H9 (cell line): ENCODE measurements at regions not wholly inside any gene's neighbourhood (a gene's known extent, or its start where the extent isn't known, plus 50 kb on each side); places are given as distances from the start of the nearest gene placed in this dataset.
A peak's percentile ranks its signal among the peaks of the same experiment; 100 is the strongest.

Experiments
- DNase-seq: peaks from one replicate; pipeline ENCODE4 v3.0.0-alpha.2; 2017
- H2AFZ ChIP-seq: one replicate; pipeline ENCODE4 v1.6.1; 2013; ENCODE audit warnings: mild to moderate bottlenecking, low read length, control low read depth, moderate library complexity
- H2AK5ac ChIP-seq: 2 replicates; pipeline ENCODE4 v1.6.1; 2013; ENCODE audit warnings: low read length, control low read depth, mixed read lengths; ENCODE audit not compliant: insufficient read length
- H2BK120ac ChIP-seq: one replicate; pipeline ENCODE4 v1.6.1; 2013; ENCODE audit warnings: low read depth, mild to moderate bottlenecking, low read length, control low read depth, inconsistent platforms; ENCODE audit not compliant: poor library complexity, severe bottlenecking
- H2BK12ac ChIP-seq: 2 replicates; pipeline ENCODE4 v1.6.1; 2013; ENCODE audit warnings: low read length, control low read depth, mixed read lengths, low read depth; ENCODE audit not compliant: insufficient read length
- H2BK15ac ChIP-seq: 2 replicates; pipeline ENCODE4 v1.6.1; 2013; ENCODE audit warnings: low read depth, low read length, control low read depth
- H2BK20ac ChIP-seq: one replicate; pipeline ENCODE4 v1.6.1; 2013; ENCODE audit warnings: low read depth, mild to moderate bottlenecking, low read length, control low read depth, inconsistent platforms; ENCODE audit not compliant: poor library complexity, severe bottlenecking
- H2BK5ac ChIP-seq: 2 replicates; pipeline ENCODE4 v1.6.1; 2013; ENCODE audit warnings: low read length, control low read depth, mixed read lengths; ENCODE audit not compliant: insufficient read length
- H3K14ac ChIP-seq: 2 replicates; pipeline ENCODE4 v1.6.1; 2013; ENCODE audit warnings: low read length, control low read depth; ENCODE audit not compliant: insufficient read depth
- H3K18ac ChIP-seq: 2 replicates; pipeline ENCODE4 v1.6.1; 2013; ENCODE audit warnings: low read depth, mild to moderate bottlenecking, mixed read lengths, low read length, control low read depth; ENCODE audit not compliant: insufficient read length
- H3K23ac ChIP-seq: 2 replicates; pipeline ENCODE4 v1.6.1; 2013; ENCODE audit warnings: low read length, control low read depth, mixed read lengths, low read depth; ENCODE audit not compliant: insufficient read length
- H3K23me2 ChIP-seq: 2 replicates; pipeline ENCODE4 v1.6.1; 2013; ENCODE audit warnings: low read depth, mild to moderate bottlenecking, mixed read lengths, low read length, control low read depth; ENCODE audit not compliant: insufficient read length, poor library complexity, severe bottlenecking
- H3K27ac ChIP-seq: 2 replicates; pipeline ENCODE4 v1.5.1; 2013; ENCODE audit warnings: low read length, control low read depth, mixed read lengths, low read depth; ENCODE audit not compliant: insufficient read length
- H3K27me3 ChIP-seq: 2 replicates; pipeline ENCODE4 v1.6.1; 2013; ENCODE audit warnings: low read length, control low read depth, inconsistent platforms; ENCODE audit not compliant: insufficient read depth
- H3K4ac ChIP-seq: 2 replicates; pipeline ENCODE4 v1.6.1; 2013; ENCODE audit warnings: low read depth, mild to moderate bottlenecking, control low read depth, inconsistent platforms, low read length, moderate library complexity
- H3K4me1 ChIP-seq: 2 replicates; pipeline ENCODE4 v1.6.1; 2013; ENCODE audit warnings: low read length, control low read depth, inconsistent platforms; ENCODE audit not compliant: insufficient read depth
- H3K4me2 ChIP-seq: 2 replicates; pipeline ENCODE4 v1.6.1; 2013; ENCODE audit warnings: low read length, control low read depth, mixed read lengths; ENCODE audit not compliant: insufficient read length, insufficient read depth
- H3K56ac ChIP-seq: 2 replicates; pipeline ENCODE4 v1.6.1; 2013; ENCODE audit warnings: low read depth, mild to moderate bottlenecking, mixed read lengths, low read length, control low read depth; ENCODE audit not compliant: insufficient read length
- H3K79me1 ChIP-seq: 2 replicates; pipeline ENCODE4 v1.6.1; 2013; ENCODE audit warnings: low read depth, mild to moderate bottlenecking, moderate library complexity, low read length, control low read depth, inconsistent platforms; ENCODE audit not compliant: insufficient read depth, poor library complexity, severe bottlenecking
- H3K79me2 ChIP-seq: 2 replicates; pipeline ENCODE4 v1.6.1; 2013; ENCODE audit warnings: low read length, control low read depth, inconsistent platforms; ENCODE audit not compliant: insufficient read depth
- H3K9ac ChIP-seq: 2 replicates; pipeline ENCODE4 v1.6.1; 2013; ENCODE audit warnings: low read length, control low read depth, mixed read lengths; ENCODE audit not compliant: insufficient read length; ENCODE audit errors: extremely low read depth
- H3K9me3 ChIP-seq: one replicate; pipeline ENCODE4 v1.6.1; 2013; ENCODE audit warnings: low read depth, low read length, inconsistent platforms; ENCODE audit not compliant: control insufficient read depth
- H3T11ph ChIP-seq: one replicate; pipeline ENCODE4 v1.6.1; 2013; ENCODE audit warnings: mild to moderate bottlenecking, low read length, control low read depth, inconsistent platforms
- H4K20me1 ChIP-seq: one replicate; pipeline ENCODE4 v1.6.1; 2013; ENCODE audit not compliant: control insufficient read depth, insufficient read length, insufficient read depth
- H4K5ac ChIP-seq: 2 replicates; pipeline ENCODE4 v1.6.1; 2013; ENCODE audit warnings: low read depth, mild to moderate bottlenecking, mixed read lengths, low read length, control low read depth; ENCODE audit not compliant: insufficient read length
- H4K8ac ChIP-seq: replicated peaks from 2 replicates; pipeline ENCODE4 v1.6.1; 2013; ENCODE audit warnings: low read length, control low read depth, mixed read lengths, low read depth; ENCODE audit not compliant: insufficient read length
- H4K91ac ChIP-seq: 2 replicates; pipeline ENCODE4 v1.6.1; 2013; ENCODE audit warnings: low read depth, mild to moderate bottlenecking, moderate library complexity, mixed read lengths, low read length, control low read depth; ENCODE audit not compliant: insufficient read length
- H3K27ac Mint-ChIP-seq, 3 experiments: 2 replicates in 2 of 3; 3 replicates in 1 of 3; pipeline ENCODE4 v1.8.0; 2020 to 2021; ENCODE audit warnings: mixed read lengths in 3 of 3, mild to moderate bottlenecking in 1 of 3, moderate library complexity in 1 of 3
- H3K27me3 Mint-ChIP-seq: 2 replicates; pipeline ENCODE4 v1.8.0; 2021; ENCODE audit warnings: low read depth, mild to moderate bottlenecking, moderate library complexity, mixed read lengths
- H3K36me3 Mint-ChIP-seq, 3 experiments: 2 replicates in 2 of 3; 3 replicates in 1 of 3; pipeline ENCODE4 v1.8.0; 2020 to 2021; ENCODE audit warnings: low read depth in 3 of 3, mixed read lengths in 3 of 3; ENCODE audit not compliant: insufficient read depth in 1 of 3
- H3K4me1 Mint-ChIP-seq, 2 experiments: 2 replicates each; pipeline ENCODE4 v1.8.0; 2020; ENCODE audit warnings: mixed read lengths in 2 of 2
- H3K4me3 Mint-ChIP-seq, 2 experiments: 2 replicates in 1 of 2; 3 replicates in 1 of 2; pipeline ENCODE4 v1.8.0; 2020 to 2021; ENCODE audit warnings: mild to moderate bottlenecking in 2 of 2, mixed read lengths in 2 of 2, moderate library complexity in 1 of 2
- H3K9me3 Mint-ChIP-seq, 2 experiments: 2 replicates in 1 of 2; 3 replicates in 1 of 2; pipeline ENCODE4 v1.8.0; 2020; ENCODE audit warnings: mild to moderate bottlenecking in 2 of 2, mixed read lengths in 2 of 2, moderate library complexity in 1 of 2
- WGBS: extraction: QIAGEN DNeasy Blood & Tissue Kit; methylation state at CpG from one replicate; pipeline ENCODE4 v1.1.7; 2013; ENCODE audit warnings: missing lambda C conversion rate, low lambda C conversion rate, mixed read lengths; ENCODE audit not compliant: insufficient read length; ENCODE audit errors: extremely low coverage; 5-methylcytosine and 5-hydroxymethylcytosine counted together
- TF ChIP-seq, protein P1 (sequence below): fragments of 200-600 bp; sonication (generic); conservative IDR thresholded peaks from 3 replicates; pipeline ENCODE4 v1.8.0; 2021; ENCODE audit warnings: antibody characterized with exemption, mild to moderate bottlenecking

DNA sequence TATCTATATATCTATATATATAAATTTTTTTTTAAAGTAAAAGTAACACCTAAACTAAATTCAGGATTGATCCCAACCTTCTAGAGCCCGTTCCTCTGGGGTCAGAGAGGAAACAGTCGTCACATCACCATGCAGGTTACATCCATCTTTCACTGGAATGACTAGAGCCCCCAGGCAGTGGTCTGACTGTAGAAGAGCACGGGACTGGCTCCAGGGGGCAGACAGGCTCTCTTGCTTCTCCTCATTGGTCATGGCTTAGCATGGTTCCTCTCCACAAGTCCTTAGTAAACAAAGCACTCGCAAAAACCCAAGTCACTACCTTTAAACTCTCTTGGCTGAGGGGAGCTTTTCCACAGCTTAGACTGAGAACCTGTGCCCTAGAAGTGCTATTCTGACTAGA lies 110.5 kb downstream of the NR2F2 start:
- H3K4me3 Mint-ChIP-seq = no peak overlapping the region
- Histone ChIP-seq H3K9ac (no peak overlapping the region), H4K20me1 (no peaks in the 10 kb centered on the region), H3K27ac (no peak overlapping the region), H3K56ac (no peak overlapping the region), H3K4me1 (no peaks in the 10 kb centered on the region), H3K14ac (no peak overlapping the region), H3K23ac (no peak overlapping the region), H2BK12ac (no peak overlapping the region), H3T11ph (no peak overlapping the region), H3K79me1 (no peaks in the 10 kb centered on the region), H2BK20ac (no peak overlapping the region), H3K9me3 (no peaks in the 10 kb centered on the region), H2BK5ac (no peak overlapping the region), H3K23me2 (no peaks in the 10 kb centered on the region), H4K8ac (no peak overlapping the region), H2AK5ac (no peak overlapping the region), H4K91ac (no peak overlapping the region), H3K18ac (no peak overlapping the region), H4K5ac (no peak overlapping the region), H3K27me3 (no peaks in the 10 kb centered on the region), H2BK120ac (no peak overlapping the region), H3K4me2 (no peak overlapping the region), H3K79me2 (no peaks in the 10 kb centered on the region), H2AFZ (no peak overlapping the region), H3K4ac (no peak overlapping the region), H2BK15ac (no peak overlapping the region)
- H3K4me1 Mint-ChIP-seq = no peaks in the 10 kb centered on the region
- no peaks in the 10 kb centered on the region for H3K36me3 Mint-ChIP-seq
- TF ChIP-seq, protein P1, sequence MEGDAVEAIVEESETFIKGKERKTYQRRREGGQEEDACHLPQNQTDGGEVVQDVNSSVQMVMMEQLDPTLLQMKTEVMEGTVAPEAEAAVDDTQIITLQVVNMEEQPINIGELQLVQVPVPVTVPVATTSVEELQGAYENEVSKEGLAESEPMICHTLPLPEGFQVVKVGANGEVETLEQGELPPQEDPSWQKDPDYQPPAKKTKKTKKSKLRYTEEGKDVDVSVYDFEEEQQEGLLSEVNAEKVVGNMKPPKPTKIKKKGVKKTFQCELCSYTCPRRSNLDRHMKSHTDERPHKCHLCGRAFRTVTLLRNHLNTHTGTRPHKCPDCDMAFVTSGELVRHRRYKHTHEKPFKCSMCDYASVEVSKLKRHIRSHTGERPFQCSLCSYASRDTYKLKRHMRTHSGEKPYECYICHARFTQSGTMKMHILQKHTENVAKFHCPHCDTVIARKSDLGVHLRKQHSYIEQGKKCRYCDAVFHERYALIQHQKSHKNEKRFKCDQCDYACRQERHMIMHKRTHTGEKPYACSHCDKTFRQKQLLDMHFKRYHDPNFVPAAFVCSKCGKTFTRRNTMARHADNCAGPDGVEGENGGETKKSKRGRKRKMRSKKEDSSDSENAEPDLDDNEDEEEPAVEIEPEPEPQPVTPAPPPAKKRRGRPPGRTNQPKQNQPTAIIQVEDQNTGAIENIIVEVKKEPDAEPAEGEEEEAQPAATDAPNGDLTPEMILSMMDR = 0 out of 3 replicates have a peak, but pooled peaks have one; percentile 10
- WGBS = no CpG with 5 or more reads among the region's 4 CpGs
- DNase-seq = no peak
- peaks cover 26% of the 10 kb centered on the region for H3K27me3 Mint-ChIP-seq
- H3K9me3 Mint-ChIP-seq = no peaks in the 10 kb centered on the region; a peak in 1 of 5 replicates
- H3K27ac Mint-ChIP-seq = no peak overlapping the region
